ENCODE measurements at regions not wholly inside any gene's neighbourhood (a gene's known extent, or its start where the extent isn't known, plus 50 kb on each side); places are given as distances from the start of the nearest gene placed in this dataset.

GRCh38 chr21:27418346-27418745 is 451.5 kb upstream of the ADAMTS5 start:
- TF ChIP-seq EZH2 (IDR thresholded peaks at IDR 0.05; ENCODE audit: borderline replicate concordance, insufficient read depth, low read depth, low read length, poor library complexity, severe bottlenecking): no peak
- TF ChIP-seq CTCF (IDR thresholded peaks at IDR 0.05): no peak
